Kidney (tissue), 13 donors: ENCODE measurements at regions not wholly inside any gene's neighbourhood (a gene's known extent, or its start where the extent isn't known, plus 50 kb on each side); places are given as distances from the start of the nearest gene placed in this dataset.

Source experiments
- DNase-seq, 5 donors: peaks; one replicate each; pipeline ENCODE4 v3.0.0-alpha.2; 2013 to 2020
- FAIRE-seq: peaks from 2 replicates; lab custom pipeline; 2012; peaks lifted over from hg19 to GRCh38; lab: Jason Lieb, UNC
- H3K27ac ChIP-seq, 2 donors: one replicate each; pipeline ENCODE4 v1.7.0; 2013; ENCODE audit warnings: low read depth in 2 of 2, low read length in 2 of 2, inconsistent platforms in 1 of 2
- H3K27me3 ChIP-seq: one replicate; pipeline ENCODE4 v1.7.1; 2013; ENCODE audit warnings: low read length, inconsistent platforms; ENCODE audit not compliant: control insufficient read depth, insufficient read depth
- H3K36me3 ChIP-seq, 3 donors: one replicate each; pipeline versions ENCODE4 v1.7.0 to v1.7.1; 2013; ENCODE audit warnings: low read length in 3 of 3, control low read depth in 1 of 3, inconsistent platforms in 1 of 3; ENCODE audit not compliant: insufficient read depth in 3 of 3, control insufficient read depth in 2 of 3
- H3K4me1 ChIP-seq, 3 donors: one replicate each; pipeline versions ENCODE4 v1.7.0 to v1.7.1; 2013; ENCODE audit warnings: low read length in 3 of 3, inconsistent platforms in 1 of 3, low read depth in 1 of 3; ENCODE audit not compliant: control insufficient read depth in 2 of 3, insufficient read depth in 2 of 3
- H3K4me3 ChIP-seq, 3 donors: one replicate each; pipeline versions ENCODE4 v1.7.0 to v1.8.1; 2013; ENCODE audit warnings: low read length in 3 of 3, control low read depth in 1 of 3, inconsistent platforms in 1 of 3
- H3K9ac ChIP-seq, 3 donors: one replicate each; pipeline versions ENCODE4 v1.7.0 to v1.7.1; 2013; ENCODE audit warnings: low read length in 3 of 3, control low read depth in 1 of 3, inconsistent platforms in 1 of 3
- H3K9me3 ChIP-seq, 3 donors: one replicate each; pipeline versions ENCODE4 v1.7.0 to v1.7.1; 2013; ENCODE audit warnings: low read length in 3 of 3, control low read depth in 1 of 3, inconsistent platforms in 1 of 3; ENCODE audit not compliant: control insufficient read depth in 2 of 3, insufficient read depth in 1 of 3
- intact Hi-C: fragments of 100-400 bp; cut with DNase I; formaldehyde crosslinking; loops from one replicate; pipeline ENCODE4 v1.11.1; 2022
- TF ChIP-seq, protein P1 (sequence below): IDR thresholded peaks from 3 replicates; pipeline ENCODE4 v1.5.1; 2012; ENCODE audit warnings: mild to moderate bottlenecking, moderate library complexity, borderline replicate concordance; ENCODE audit not compliant: insufficient read depth; ENCODE audit errors: extremely low read depth
- donor health status: control.
- donor health status: control.
- donor health status: control.
- donor health status: control.
- donor health status: control.
- donor health status: DM: yes; HTN: yes; CAD: no.
- donor health status: Normal renal cell carcinoma (clear cell type).

DNA sequence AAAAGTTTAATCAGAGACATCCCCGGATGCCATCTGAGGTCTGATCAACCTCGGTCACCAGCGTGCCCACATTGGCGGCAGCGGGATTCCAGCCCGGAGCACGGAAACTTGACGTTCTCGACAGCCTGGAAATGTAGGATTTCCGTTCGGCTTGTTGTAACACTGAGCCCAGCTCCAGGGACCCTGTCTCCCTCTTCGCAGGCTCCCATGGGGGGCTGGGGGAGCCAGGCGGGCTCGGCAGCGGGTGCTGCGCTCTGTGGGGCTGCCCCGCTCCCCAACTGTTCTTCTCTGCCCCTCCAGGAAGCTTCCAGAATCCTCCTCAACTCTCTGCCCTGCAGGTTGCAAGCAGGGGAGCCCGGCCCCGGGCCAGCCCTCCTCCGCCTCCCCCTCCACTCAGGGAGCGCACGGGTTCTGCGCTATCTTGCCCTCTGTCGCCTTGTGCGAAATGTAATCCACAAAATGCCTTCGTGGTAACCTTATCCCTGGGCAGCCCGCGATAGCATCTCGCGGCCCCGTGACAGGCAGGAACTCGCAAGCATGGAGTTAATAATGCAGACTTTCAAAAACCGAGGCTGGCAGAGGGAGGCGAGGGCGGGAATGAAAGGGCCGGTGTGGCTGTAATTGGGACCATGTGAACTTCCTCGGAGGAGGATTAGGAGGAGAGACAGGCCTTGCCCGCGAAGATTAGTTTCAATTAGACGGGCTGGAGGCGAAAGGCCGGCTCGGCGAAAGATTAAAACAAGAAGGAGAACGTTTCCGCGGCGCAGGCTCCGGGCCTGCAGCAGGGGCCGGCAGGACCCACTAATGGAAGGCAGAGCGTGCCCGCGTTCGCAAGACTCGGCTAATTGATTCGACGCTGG, 53.9 kb upstream of the TTC34 start:
- FAIRE-seq (no peak), DNase-seq (peak; percentile 43 to 59 (median 49))
- H3K27ac ChIP-seq, result no peak overlapping the region
- H3K9me3 ChIP-seq, result no peaks in the 10 kb centered on the region
- H3K36me3 ChIP-seq, result no peaks in the 10 kb centered on the region
- no peaks in the 10 kb centered on the region for H3K4me1 ChIP-seq
- H3K4me3 ChIP-seq, result no peak overlapping the region
- TF ChIP-seq, protein P1, sequence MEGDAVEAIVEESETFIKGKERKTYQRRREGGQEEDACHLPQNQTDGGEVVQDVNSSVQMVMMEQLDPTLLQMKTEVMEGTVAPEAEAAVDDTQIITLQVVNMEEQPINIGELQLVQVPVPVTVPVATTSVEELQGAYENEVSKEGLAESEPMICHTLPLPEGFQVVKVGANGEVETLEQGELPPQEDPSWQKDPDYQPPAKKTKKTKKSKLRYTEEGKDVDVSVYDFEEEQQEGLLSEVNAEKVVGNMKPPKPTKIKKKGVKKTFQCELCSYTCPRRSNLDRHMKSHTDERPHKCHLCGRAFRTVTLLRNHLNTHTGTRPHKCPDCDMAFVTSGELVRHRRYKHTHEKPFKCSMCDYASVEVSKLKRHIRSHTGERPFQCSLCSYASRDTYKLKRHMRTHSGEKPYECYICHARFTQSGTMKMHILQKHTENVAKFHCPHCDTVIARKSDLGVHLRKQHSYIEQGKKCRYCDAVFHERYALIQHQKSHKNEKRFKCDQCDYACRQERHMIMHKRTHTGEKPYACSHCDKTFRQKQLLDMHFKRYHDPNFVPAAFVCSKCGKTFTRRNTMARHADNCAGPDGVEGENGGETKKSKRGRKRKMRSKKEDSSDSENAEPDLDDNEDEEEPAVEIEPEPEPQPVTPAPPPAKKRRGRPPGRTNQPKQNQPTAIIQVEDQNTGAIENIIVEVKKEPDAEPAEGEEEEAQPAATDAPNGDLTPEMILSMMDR, result no peak
- intact Hi-C loops, result no loop called here
- no peaks in the 10 kb centered on the region for H3K27me3 ChIP-seq
- H3K9ac ChIP-seq, result no peak overlapping the region

- FAIRE-seq (no peak), DNase-seq (peak in 3 of 5 donors; percentile 32 to 59 (median 46))
- no peak overlapping the region for H3K9ac ChIP-seq
- no peaks in the 10 kb centered on the region for H3K9me3 ChIP-seq
- TF ChIP-seq, protein P1, result no peak
- H3K4me3 ChIP-seq, result no peak overlapping the region
- no peak overlapping the region for H3K27ac ChIP-seq
- H3K4me1 ChIP-seq, result no peaks in the 10 kb centered on the region
- no peaks in the 10 kb centered on the region for H3K27me3 ChIP-seq
- H3K36me3 ChIP-seq, result no peaks in the 10 kb centered on the region
- intact Hi-C loops, result no loop called here
Observed at GRCh38 chr1:2856066-2856390, 54.5 kb upstream of the TTC34 start.

GRCh38 chr1:2856676-2857375, 55.3 kb upstream of the TTC34 start:
- FAIRE-seq (no peak), DNase-seq (peak in 3 of 5 donors; percentile 37 to 78 (median 56))
- H3K9ac ChIP-seq, result no peak overlapping the region
- H3K27me3 ChIP-seq, result no peaks in the 10 kb centered on the region
- no peaks in the 10 kb centered on the region for H3K36me3 ChIP-seq
- TF ChIP-seq, protein P1, result no peak
- intact Hi-C loops, result no loop called here
- no peaks in the 10 kb centered on the region for H3K4me1 ChIP-seq
- no peaks in the 10 kb centered on the region for H3K9me3 ChIP-seq
- no peak overlapping the region for H3K27ac ChIP-seq
- H3K4me3 ChIP-seq, result no peak overlapping the region
